HG03045 (cell line): ENCODE measurements at regions not wholly inside any gene's neighbourhood (a gene's known extent, or its start where the extent isn't known, plus 50 kb on each side); places are given as distances from the start of the nearest gene placed in this dataset.
A peak's percentile ranks its signal among the peaks of the same experiment; 100 is the strongest.
"Not testable (repeated sequence)": the region's sequence is repeated elsewhere in the genome, so short reads cannot be mapped to it uniquely, and the experiment has no call there.

Experiments used
- ATAC-seq: cut with Tn5 transposase; IDR thresholded peaks from one replicate; pipeline ENCODE4 v1.9.1; 2021; ENCODE audit warnings: mild to moderate bottlenecking, moderate library complexity; ENCODE audit not compliant: unreplicated experiment

DNA sequence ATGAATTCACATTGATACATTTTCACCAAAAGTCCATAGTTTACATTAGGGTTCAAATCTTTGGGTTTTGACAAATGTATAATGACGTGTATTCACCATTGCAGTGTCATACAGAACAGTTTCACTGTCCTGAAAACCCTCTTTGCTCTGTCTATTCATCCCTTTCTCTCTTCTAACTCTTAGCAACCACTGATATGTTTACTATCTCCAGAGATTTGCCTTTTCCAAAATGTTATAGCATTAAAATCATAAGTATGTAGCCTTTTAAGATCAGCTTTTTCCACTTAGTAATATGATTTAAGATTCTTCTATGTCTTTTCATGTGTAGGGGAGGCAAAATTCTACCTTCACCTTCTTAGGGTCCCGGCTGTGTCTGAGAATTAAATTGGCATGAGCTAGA, 203.8 kb downstream of the TPRG1 start:
- ATAC-seq, result no peak

DNA sequence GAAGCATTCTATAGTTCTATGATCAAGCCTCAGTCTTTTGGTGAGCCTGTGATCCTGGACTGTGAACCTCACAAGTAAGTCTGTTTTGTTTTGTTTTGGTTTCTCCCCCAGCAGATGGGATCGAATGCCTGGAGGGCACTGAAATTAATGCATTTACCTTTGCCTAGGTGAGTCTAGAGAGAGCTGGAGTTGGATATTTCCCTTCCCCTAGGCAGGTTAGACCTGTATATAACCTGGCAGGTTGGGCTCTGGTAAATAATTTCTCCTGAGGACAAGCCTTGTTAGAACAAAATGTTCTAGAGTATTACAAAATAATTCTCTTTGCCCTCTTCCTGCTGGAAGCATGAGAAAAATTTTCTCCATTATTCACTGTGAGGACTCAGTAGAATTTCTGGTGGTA, 211.9 kb downstream of the TPRG1 start:
- ATAC-seq, result no peak

DNA sequence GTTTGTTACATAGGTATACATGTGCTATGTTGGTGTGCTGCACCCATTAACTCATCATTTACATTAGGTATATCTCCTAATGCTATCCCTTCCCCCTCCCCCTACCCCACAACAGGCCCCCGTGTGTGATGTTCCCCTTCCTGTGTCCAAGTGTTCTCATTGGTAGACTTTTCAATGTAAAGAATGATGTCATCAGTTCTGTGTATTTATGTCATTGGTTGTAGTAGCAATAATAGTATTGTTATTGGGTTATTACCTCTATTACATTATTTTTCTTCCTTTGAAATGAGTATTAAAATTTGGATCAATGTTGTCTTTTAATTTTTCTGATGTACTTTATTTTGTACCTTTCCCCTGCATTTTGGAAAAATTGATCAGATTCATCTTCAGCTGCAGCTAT, 214.1 kb downstream of the TPRG1 start:
- not testable (repeated sequence) for ATAC-seq

DNA sequence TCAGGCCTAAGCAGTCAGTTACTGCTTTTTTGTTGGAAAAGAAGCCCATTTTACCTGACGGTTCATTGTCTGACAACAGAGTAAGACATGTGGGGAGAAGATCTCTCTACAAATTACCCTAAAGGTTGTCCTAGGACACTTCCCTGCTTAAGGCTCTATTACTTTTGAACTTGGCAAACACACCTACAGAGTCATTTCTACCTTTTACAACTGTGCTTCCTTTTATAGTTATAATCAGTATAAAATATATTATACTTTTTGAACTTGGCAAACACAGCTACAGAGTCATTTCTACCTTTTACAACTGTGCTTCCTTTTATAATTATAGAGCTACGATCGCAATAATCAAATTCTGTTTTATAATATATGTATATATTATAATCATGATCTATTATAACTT, 215.0 kb downstream of the TPRG1 start:
- no peak for ATAC-seq

DNA sequence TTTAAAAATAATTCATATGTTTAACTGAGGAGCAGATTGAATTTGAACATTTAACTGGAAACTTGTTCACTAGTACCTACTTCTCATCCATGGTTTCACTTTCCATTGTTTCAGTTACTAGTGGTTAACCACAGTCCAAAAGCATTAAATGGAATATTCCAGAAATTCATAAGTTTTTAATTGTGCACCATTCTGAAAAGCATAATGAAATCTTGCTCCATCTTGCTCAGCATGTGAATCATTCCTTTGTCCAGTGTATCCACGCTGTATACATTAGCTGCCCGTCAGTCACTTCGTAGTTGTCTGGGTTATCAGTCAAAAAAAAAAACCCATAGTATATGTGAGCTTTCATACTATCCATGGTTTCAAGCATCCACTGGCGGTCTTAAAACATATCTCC, 217.6 kb downstream of the TPRG1 start:
- no peak for ATAC-seq

DNA sequence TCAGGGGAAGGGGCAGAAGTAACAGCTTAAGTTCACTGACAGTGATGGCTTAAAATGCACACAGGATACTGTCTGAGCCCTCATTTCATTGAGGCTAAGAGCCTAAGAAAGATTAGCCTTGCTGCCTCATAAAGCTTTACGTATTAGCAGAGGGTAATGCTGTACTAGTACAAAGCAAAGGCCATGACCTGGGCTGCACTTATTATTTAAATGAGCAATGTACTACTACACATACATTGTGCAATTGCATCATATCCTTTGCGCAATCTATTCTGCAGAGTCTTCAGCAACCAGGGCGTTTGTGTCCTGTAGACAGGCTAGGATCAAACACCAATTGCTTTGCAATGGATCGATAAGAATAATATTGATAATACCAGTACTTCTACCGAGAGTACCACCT, 221.8 kb downstream of the TPRG1 start:
- no peak for ATAC-seq

DNA sequence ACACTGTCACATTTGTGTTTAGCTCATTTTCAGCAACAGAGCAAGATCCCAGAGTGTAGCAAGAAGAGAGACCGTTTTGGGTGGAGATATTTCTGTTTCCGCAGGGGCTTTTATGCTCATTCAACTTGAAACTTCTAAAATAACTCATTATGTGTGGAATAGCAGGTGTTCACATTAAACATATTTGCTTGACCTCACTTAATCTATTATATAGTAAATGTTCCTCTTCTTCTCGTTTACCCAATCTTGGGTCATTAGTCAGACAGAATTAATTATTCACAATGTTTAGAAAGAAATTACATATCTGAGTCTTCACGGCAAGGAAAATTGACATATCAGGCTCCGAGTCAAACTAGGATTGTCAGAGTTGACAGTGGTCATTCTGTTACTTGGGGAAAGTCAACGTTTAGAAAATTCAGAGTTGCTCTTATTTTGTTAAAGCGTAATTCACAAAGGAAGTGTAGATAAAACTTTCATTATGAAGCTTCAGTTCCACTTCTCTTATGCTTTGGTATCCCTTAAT, 222.9 kb downstream of the TPRG1 start:
- peak; percentile 88 for ATAC-seq

DNA sequence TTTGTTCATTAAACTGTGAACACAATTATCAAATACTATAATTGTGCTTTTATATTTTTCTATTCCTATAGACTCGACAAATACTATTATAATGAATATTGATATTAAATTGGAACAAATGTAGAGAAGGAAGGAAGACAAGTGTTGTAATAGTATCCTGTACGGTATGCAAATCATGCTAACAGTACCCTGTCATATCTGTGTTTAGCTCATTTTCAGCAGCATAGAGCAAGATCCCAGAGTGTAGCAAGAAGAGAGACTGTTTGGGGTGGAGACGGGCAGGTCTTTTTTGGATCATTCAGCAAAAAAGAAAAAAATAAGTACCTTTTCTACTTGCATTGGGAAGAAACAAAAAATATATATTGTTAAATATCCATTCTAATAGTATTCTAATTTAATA, 224.1 kb downstream of the TPRG1 start:
- no peak for ATAC-seq

DNA sequence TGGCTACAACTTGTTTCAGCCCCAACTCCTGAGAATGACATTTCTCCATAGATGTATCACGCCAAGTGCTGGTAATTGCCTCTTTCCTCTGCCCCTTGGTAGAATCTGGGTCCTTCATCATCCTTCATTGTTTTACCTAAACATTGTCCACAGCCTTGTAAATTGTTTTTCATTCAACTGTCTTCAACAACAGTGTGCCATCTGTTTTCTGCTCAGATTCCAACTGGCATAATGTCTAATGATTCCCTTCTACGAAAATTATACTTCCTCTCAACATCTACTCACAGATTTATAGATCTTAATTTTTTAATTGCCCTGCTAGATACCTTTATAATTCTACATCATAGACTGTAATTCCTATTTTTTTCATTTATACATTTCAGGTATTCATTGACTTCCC, 226.9 kb downstream of the TPRG1 start:
- no peak for ATAC-seq

DNA sequence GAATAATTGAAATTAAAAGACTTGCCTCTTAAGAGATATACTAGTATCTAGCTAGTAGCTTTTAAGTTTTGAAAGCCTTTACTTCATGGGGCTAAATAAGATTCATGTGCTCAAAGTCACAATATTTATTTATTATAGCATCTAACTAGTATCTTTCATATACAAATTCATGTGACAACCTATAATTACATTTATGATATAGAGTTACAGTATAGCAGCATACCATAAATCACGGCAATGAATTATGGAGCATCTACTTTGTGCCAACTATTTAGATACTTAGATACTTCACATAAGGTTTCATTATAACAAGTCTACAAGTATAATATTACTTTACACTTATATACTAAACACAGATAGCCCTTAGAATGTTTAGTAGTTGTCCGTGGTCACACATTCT, 229.4 kb downstream of the TPRG1 start:
- no peak for ATAC-seq

DNA sequence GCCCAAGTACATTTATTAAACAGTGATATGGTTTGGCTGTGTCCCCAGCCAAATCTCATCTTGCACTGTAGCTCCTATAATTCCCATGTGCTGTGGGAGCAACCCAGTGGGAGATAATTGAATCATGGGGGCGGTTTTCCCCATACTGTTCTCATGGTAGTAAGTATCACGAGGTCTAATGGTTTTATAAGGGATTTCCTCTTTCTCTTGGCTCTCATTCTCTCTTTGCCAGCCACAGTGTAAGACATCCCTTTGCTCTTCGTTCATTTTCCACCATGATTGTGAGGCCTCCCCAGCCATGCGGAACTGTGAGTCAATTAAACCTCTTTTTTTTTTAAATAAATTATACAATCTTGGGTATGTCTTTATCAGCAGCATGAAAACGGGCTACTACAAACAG, 228.0 kb upstream of the TP63 start:
- ATAC-seq, result no peak

DNA sequence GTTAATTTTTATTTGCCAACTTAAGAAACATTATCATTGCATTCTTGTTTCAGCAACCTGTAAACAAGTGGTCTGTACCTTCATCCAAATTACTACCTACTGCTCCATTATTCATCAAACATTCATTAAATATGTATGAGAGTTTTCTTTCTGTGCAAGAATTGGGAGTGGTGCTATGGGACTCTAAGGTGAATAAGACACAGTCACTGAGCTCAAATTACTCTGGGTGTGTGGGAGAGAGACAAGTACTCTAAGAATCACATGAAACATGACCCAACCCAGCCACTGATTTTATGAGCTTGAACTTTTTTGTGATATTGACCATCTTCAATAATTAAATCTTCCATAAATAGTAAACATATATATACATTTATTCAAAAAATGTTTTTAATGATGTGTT, 227.2 kb upstream of the TP63 start:
- no peak for ATAC-seq

DNA sequence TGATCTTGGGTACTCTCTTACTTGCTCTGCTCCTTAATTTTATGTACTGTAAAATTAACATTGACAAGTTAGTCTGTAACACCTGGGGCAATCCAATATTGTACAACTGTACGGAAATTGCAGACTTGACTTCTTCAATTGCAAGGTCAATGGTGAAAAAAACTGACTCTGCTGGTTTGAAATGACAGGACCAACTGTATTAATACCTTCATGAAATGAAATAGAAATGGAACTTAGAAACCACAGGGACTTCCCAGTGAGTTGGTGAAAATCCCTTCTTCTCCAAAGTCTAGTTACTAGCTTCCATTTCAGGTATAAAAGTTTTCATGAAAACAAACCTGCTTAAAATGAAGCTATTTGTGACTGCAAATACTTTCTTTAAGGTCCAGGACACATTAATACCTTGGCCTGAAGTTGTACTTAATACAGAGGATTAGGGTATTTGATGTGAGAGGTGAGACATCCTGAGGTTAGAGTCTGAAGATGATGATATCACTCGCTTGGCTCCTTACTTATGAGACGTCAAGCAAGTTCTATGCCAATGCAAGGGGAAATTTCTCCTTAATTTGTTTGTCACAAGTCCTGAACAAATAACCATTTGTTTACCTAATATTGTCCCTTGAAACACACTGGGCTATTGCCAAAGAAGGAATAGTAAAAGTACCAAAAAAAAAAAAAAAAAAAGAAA, 226.2 kb upstream of the TP63 start:
- peak; percentile 77 for ATAC-seq

DNA sequence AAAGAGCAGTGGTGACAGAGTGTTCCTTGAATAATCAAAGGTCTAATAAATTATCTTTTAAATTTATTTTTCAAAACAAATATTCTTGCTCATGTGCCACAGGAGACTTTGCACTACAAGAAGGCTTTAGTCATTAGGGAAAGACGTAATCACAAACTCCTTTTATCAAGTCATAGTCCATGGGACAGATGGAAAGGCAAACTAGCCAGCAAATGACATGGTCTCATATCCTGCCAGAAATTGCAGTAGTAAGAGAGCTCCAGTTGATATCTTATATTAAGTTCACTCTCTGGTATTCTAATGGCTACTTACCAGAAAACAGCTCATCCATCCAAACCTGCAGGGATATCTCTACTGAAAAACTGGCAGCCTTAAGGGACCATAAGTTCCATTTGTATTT, 225.0 kb upstream of the TP63 start:
- no peak for ATAC-seq

DNA sequence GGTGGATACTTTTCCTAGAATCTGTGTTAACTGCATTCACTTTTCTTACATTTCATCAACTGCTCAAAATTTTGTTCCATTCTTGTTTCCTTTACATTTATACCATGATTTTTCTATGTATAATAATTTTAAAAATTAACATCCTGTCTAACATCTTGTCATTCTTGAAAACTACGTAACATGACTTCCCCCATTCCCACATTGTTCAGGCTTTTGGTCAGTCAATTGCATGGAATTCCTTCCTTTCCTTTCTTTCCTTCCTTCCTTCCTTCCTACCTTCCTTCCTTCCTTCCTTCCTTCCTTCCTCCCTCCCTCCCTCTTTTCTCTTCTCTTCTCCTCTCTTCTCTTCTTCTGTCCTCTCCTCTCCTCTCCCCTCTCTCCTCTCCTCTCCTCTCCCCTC, 220.7 kb upstream of the TP63 start:
- ATAC-seq, result no peak

DNA sequence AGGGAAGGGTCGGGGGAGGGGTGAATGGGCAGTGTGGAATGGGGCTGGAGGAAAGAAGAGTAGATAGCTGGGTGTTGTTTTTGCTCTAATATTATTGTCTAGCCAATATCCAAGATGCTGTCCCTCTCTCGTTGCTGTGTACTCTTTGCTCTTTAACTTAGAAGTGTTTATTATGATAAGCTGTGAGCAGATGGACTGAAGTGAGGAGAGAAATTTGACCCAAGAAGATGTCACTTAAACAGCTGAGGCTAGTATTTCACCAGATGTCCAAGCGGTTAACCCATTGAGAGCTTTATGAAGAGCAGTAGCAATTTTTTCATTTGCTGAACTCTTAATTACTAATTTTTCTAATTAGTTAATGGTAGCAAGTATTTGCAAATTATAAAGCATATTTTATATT, 212.2 kb upstream of the TP63 start:
- no peak for ATAC-seq

DNA sequence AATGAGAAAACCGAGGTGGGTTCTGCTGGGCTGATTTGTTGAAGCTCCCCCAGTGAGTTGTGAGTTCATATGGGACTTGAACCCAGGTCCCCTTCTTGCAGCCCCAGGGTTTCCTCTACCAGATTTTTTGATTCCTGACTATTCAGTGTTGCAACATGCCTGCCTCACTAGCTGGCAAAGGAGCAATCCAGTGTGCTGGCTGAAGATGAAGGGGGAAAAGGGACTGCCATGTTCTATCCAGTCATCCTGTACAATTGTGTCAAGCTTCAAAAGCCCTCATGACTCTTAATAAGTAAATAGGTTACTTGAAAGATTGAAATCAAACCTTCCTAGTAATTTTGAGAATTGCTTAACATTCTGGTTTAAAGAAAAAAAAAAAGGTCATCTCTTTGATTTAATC, 211.5 kb upstream of the TP63 start:
- no peak for ATAC-seq

DNA sequence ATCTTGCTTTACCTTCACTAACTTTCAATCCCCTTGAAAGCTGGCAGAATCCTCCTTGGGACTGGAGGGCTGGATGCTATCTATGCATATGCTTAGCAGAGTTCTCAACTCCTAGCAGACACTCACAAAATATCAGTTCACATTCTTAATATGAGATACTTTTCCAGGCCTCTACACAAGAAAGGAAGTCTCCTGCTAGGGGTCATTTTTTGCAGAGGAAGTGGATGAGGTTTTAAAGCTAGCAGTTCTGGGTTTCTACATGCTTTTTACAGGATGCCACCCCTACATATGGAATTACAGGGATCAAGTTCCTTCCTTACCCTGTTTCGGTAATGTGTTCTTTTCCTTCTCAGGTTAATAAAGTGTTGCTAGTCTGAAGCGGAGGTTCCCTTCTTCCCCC, 206.3 kb upstream of the TP63 start:
- ATAC-seq, result no peak

DNA sequence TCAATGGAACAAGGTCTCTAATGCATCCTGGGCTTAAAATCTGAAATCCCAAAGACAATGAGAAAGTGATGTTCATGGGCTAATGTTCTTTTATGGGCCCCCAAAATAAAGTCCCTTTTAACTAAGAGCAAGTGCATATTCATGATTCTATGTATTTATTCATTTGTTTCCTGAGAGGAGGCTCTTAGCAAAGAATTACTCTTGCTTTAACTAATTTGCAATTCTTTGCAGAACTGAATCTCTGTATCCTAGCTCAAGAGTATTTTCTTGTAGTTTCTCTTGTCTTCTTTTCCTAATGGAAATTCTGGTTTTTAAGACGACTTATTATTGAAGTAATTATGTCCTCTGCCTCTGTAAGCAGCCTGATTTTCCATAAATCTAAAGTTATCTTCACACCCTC, 202.2 kb upstream of the TP63 start:
- ATAC-seq, result no peak

DNA sequence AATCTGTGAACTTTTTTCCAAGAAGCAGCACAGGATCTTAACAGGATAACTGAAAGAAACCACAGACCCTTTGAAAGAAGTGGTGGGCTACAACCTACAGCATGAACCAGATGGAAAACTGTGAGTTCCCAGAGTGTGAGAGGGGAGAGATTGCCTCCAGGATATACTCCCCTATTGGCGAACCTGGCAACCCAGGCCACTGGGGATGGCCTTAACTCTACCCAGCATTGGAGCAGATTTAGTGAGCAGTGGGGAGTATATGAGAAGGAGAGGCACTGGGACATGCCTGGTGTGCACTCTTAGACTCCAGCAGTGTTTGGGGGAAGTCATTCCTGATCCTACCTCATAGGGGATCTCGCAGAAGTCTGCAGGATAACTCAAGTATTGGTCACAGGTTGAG, 201.0 kb upstream of the TP63 start:
- no peak for ATAC-seq

DNA sequence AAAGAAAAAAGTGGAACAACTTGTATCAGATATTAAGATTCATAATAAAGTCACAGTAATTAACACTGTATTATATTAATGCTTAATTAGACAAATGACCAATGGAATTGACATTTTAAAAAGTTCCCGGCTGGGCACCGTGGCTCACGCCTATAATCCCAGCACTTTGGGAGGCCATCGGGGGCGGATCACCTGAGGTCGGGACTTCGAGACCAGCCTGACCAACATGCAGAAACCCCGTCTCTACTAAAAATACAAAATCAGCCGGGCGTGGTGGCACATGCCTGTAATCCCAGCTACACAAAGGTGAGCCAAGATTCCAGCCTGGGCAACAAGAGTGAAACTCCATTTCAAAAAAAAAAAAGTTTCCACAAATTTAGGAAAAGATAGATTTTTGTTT, 188.9 kb upstream of the TP63 start:
- ATAC-seq, result not testable (repeated sequence)

DNA sequence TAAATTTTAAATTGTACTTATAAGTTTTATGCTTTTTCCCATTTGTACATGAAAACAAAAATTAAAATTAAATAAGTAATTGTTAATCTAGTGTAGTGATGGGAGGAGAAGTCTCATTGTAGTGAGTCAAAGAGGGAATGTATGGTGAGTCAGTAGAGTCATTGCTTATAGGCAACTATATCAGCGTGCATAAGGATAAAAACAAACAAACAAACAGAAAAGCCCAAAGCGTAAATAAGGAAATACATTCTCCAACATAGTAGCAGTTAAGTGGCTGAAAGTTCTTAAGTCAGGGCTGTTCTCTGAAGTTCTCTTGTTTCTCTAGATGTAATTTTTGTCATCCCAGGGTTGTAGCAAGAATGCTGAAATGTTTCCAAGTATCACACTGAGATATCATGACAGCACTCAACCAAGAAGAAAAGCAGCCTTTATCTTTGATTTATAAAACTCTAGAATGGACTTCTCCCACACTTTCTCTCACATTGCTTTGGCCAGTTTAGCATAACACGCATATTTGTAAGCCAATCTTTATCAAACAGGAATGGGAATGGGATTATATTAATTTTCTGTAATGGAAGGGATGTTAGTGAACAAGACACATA, 184.1 kb upstream of the TP63 start:
- no peak for ATAC-seq

DNA sequence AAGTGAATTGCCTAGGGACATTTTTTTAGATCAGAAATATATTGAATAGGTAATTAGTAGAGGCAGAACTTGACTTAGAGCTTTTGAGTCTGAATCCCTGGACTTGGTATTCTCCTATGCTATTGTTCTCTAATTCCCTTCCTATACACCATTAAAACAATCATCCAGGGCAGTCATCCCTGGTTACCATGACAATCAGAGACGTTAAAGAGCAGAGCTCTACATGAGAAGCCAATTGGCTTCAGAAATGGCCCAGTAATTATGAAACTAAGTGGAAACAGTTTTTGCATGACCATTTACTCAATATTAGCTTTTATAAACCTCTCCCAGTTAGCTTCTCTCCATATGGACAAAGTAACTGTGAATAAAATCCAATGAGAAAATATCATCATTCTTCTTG, 182.1 kb upstream of the TP63 start:
- no peak for ATAC-seq
